DND-41 (cell line): ENCODE measurements at regions not wholly inside any gene's neighbourhood (a gene's known extent, or its start where the extent isn't known, plus 50 kb on each side); places are given as distances from the start of the nearest gene placed in this dataset.

Experiments used
- ATAC-seq: fragments of 200-7000 bp; cut with Tn5 transposase; 3 replicates; pipeline ENCODE4 v1.9.1; 2021; ENCODE audit warnings: low read depth; ENCODE audit not compliant: insufficient read depth
- DNase-seq: peaks from one replicate; pipeline ENCODE4 v3.0.0-alpha.2; 2020
- H2AFZ ChIP-seq: 2 replicates; pipeline ENCODE4 v1.6.0; 2012; ENCODE audit warnings: low read depth, low read length
- H3K27ac ChIP-seq: 2 replicates; pipeline ENCODE4 v1.5.1; 2012; ENCODE audit warnings: low read length, inconsistent platforms
- H3K27me3 ChIP-seq: fragments of 200-600 bp; sonication (generic); 2 replicates; pipeline ENCODE4 v1.6.0; 2012; ENCODE audit warnings: low read length, mild to moderate bottlenecking, inconsistent platforms; ENCODE audit not compliant: insufficient read depth, poor library complexity
- H3K36me3 ChIP-seq: 2 replicates; pipeline ENCODE4 v1.5.1; 2012; ENCODE audit warnings: low read length, inconsistent platforms; ENCODE audit not compliant: insufficient read depth
- H3K4me1 ChIP-seq: 2 replicates; pipeline ENCODE4 v1.5.1; 2012; ENCODE audit warnings: mild to moderate bottlenecking, low read length; ENCODE audit not compliant: insufficient read depth
- H3K4me2 ChIP-seq: 2 replicates; pipeline ENCODE4 v1.6.0; 2012; ENCODE audit warnings: mild to moderate bottlenecking, moderate library complexity, low read length, inconsistent platforms; ENCODE audit not compliant: insufficient read depth
- H3K4me3 ChIP-seq, 2 experiments: fragments of 200-600 bp in 1 of 2; shearing (Covaris generic) in 1 of 2; 2 replicates each; pipeline ENCODE4 v1.5.1; 2012 to 2016; ENCODE audit warnings: inconsistent platforms in 2 of 2, low read length in 2 of 2, mild to moderate bottlenecking in 2 of 2, low read depth in 1 of 2, moderate library complexity in 1 of 2
- H3K79me2 ChIP-seq: 2 replicates; pipeline ENCODE4 v1.6.0; 2012; ENCODE audit warnings: low read length, inconsistent platforms; ENCODE audit not compliant: insufficient read depth
- H3K9ac ChIP-seq: 2 replicates; pipeline ENCODE4 v1.6.0; 2012; ENCODE audit warnings: low read depth, mild to moderate bottlenecking, inconsistent platforms, low read length, moderate library complexity
- H3K9me3 ChIP-seq: 2 replicates; pipeline ENCODE4 v1.5.1; 2012; ENCODE audit warnings: low read length, moderate library complexity, mild to moderate bottlenecking, inconsistent platforms; ENCODE audit not compliant: insufficient read depth, severe bottlenecking
- H4K20me1 ChIP-seq: 2 replicates; pipeline ENCODE4 v1.6.0; 2012; ENCODE audit warnings: low read length; ENCODE audit not compliant: insufficient read depth
- CTCF ChIP-seq: IDR thresholded peaks from 2 replicates; pipeline ENCODE4 v1.5.1; 2012; ENCODE audit warnings: borderline replicate concordance, low read length, moderate library complexity, mild to moderate bottlenecking; ENCODE audit not compliant: poor library complexity, severe bottlenecking; ENCODE audit errors: extremely low read depth
- EZH2 ChIP-seq: IDR thresholded peaks from 3 replicates; pipeline ENCODE4 v1.6.1; 2012; ENCODE audit warnings: borderline replicate concordance, low read depth, mild to moderate bottlenecking, moderate library complexity, low read length, inconsistent platforms; ENCODE audit not compliant: severe bottlenecking

- H3K36me3 ChIP-seq: no peaks in the 10 kb centered on the region
- DNase-seq (peak; percentile 10), ATAC-seq (no peak)
- H3K9me3 ChIP-seq: no peaks in the 10 kb centered on the region
- no peak overlapping the region for H3K9ac ChIP-seq
- H2AFZ ChIP-seq: no peak overlapping the region
- no peaks in the 10 kb centered on the region for H3K4me1 ChIP-seq
- H4K20me1 ChIP-seq: no peaks in the 10 kb centered on the region
- H3K27ac ChIP-seq: no peak overlapping the region
- H3K27me3 ChIP-seq: peaks cover 3% of the 10 kb centered on the region
- no peaks in the 10 kb centered on the region for H3K79me2 ChIP-seq
- no peak overlapping the region for H3K4me3 ChIP-seq
- TF ChIP-seq EZH2: no peak
- no peak for TF ChIP-seq CTCF
- no peak overlapping the region for H3K4me2 ChIP-seq
Observed at GRCh38 chr19:31118287-31118955, 230.8 kb downstream of the TSHZ3 start.

- no peak overlapping the region for H3K9ac ChIP-seq
- DNase-seq (no peak), ATAC-seq (no peak)
- H3K4me1 ChIP-seq: peaks cover 10% of the 10 kb centered on the region
- no peak for TF ChIP-seq CTCF
- no peak for TF ChIP-seq EZH2
- no peak overlapping the region for H3K4me2 ChIP-seq
- H3K79me2 ChIP-seq: no peaks in the 10 kb centered on the region
- H2AFZ ChIP-seq: no peak overlapping the region
- H3K4me3 ChIP-seq: no peak overlapping the region
- no peaks in the 10 kb centered on the region for H3K9me3 ChIP-seq
- H4K20me1 ChIP-seq: no peaks in the 10 kb centered on the region
- peaks cover 8% of the 10 kb centered on the region for H3K27me3 ChIP-seq
- H3K36me3 ChIP-seq: no peaks in the 10 kb centered on the region
- no peak overlapping the region for H3K27ac ChIP-seq
Observed at GRCh38 chr19:31114585-31114984, 234.7 kb downstream of the TSHZ3 start.

GRCh38 chr19:31113293-31113692 lies 235.9 kb downstream of the TSHZ3 start:
- Histone ChIP-seq H3K36me3 (no peaks in the 10 kb centered on the region), H3K79me2 (no peaks in the 10 kb centered on the region), H4K20me1 (no peaks in the 10 kb centered on the region), H2AFZ (no peak overlapping the region), H3K9me3 (no peaks in the 10 kb centered on the region), H3K27ac (no peak overlapping the region), H3K9ac (no peak overlapping the region), H3K4me2 (no peak overlapping the region), H3K4me3 (no peak overlapping the region), H3K27me3 (peaks cover 8% of the 10 kb centered on the region), H3K4me1 (peaks cover 12% of the 10 kb centered on the region)
- TF ChIP-seq EZH2 (no peak), CTCF (no peak)
- DNase-seq (no peak), ATAC-seq (no peak)
